ENCODE measurements at regions not wholly inside any gene's neighbourhood (a gene's known extent, or its start where the extent isn't known, plus 50 kb on each side); places are given as distances from the start of the nearest gene placed in this dataset.

- CTCF ChIA-PET = interaction anchor here (0.9 to 1.3 kb wide), 4 partner anchors 9 to 205 kb away, joined by 3 to 5 read pairs (median 3); no protein-coding TSS in a partner anchor
- POLR2A ChIA-PET = no interaction called here
- TF ChIP-seq ZBTB44 (tag by site-specific recombination; IDR thresholded peaks at IDR 0.05) = no peak
- TF ChIP-seq ZNF510 (tag by site-specific recombination; IDR thresholded peaks at IDR 0.05; ENCODE audit: insufficient replicate concordance) = no peak
- no peak for TF ChIP-seq ZNF843 (tag by site-specific recombination; IDR thresholded peaks at IDR 0.05)
- no peak for TF ChIP-seq ZNF596 (tag by site-specific recombination; IDR thresholded peaks at IDR 0.05)
- TF ChIP-seq SCRT2 (tag by site-specific recombination; IDR thresholded peaks at IDR 0.05) = no peak
- TF ChIP-seq ZNF416 (tag by site-specific recombination; IDR thresholded peaks at IDR 0.05) = no peak
- TF ChIP-seq ZNF529 (tag by site-specific recombination; IDR thresholded peaks at IDR 0.05; ENCODE audit: insufficient replicate concordance) = no peak
- no peak for TF ChIP-seq PBX3 (CRISPR knock-in tag; IDR thresholded peaks at IDR 0.05)
- no peak for TF ChIP-seq ATF2 (tag by site-specific recombination; IDR thresholded peaks at IDR 0.05; ENCODE audit: low read depth)
- no peak for TF ChIP-seq ZNF214 (tag by site-specific recombination; IDR thresholded peaks at IDR 0.05; ENCODE audit: borderline replicate concordance)
These were observed 88.1 kb upstream of the FOXI2 start for GRCh38 chr10:127648885-127649284.

GRCh38 chr10:127649642-127650041 is 87.3 kb upstream of the FOXI2 start:
- no peaks in the 10 kb centered on the region for H3K4me1 ChIP-seq (ENCODE audit: control insufficient read depth, insufficient read depth, low read length)
- H3K4me3 ChIP-seq (ENCODE audit: low read depth, low read length) = no peak overlapping the region
- H3K9me3 ChIP-seq (ENCODE audit: control insufficient read depth, insufficient read depth, low read depth, low read length) = no peaks in the 10 kb centered on the region
- TF ChIP-seq ZNF513 (tag by site-specific recombination; IDR thresholded peaks at IDR 0.05) (peak; percentile 55), ZSCAN5A (tag by site-specific recombination; IDR thresholded peaks at IDR 0.05) (no peak), ZNF704 (tag by site-specific recombination; IDR thresholded peaks at IDR 0.05) (no peak), ZNF654 (tag by site-specific recombination; IDR thresholded peaks at IDR 0.05; ENCODE audit: low read depth) (peak; percentile 12), ZNF18 (tag by site-specific recombination; IDR thresholded peaks at IDR 0.05) (no peak), KLF1 (tag by site-specific recombination; IDR thresholded peaks at IDR 0.05) (no peak)
- no peak overlapping the region for H3K27ac ChIP-seq (ENCODE audit: extremely low read depth, low read depth, low read length)
- POLR2A ChIA-PET = no interaction called here
- no peaks in the 10 kb centered on the region for H3K36me3 ChIP-seq (ENCODE audit: control insufficient read depth in 2 of 2, insufficient read depth in 1 of 2, low read length in 2 of 2)
- CTCF ChIA-PET = interaction anchor here (0.6 to 1.3 kb wide), 5 partner anchors 10 to 205 kb away, joined by 3 to 4 read pairs (median 3); no protein-coding TSS in a partner anchor

More at GRCh38 chr10:127648885-127649284, 88.1 kb upstream of the FOXI2 start:
- Histone ChIP-seq H3K4me3 (ENCODE audit: low read depth, low read length) (no peak overlapping the region), H3K36me3 (ENCODE audit: control insufficient read depth in 2 of 2, insufficient read depth in 1 of 2, low read length in 2 of 2) (no peaks in the 10 kb centered on the region), H3K9me3 (ENCODE audit: control insufficient read depth, insufficient read depth, low read depth, low read length) (no peaks in the 10 kb centered on the region), H3K27ac (ENCODE audit: extremely low read depth, low read depth, low read length) (no peak overlapping the region), H3K4me1 (ENCODE audit: control insufficient read depth, insufficient read depth, low read length) (no peaks in the 10 kb centered on the region)

Data from HEK293 (cell line).